AG09309 (cell line): ENCODE measurements at regions not wholly inside any gene's neighbourhood (a gene's known extent, or its start where the extent isn't known, plus 50 kb on each side); places are given as distances from the start of the nearest gene placed in this dataset.

ENCODE experiments used
- DNase-seq: peaks from one replicate; pipeline ENCODE4 v3.0.0-alpha.2; 2010; ENCODE audit warnings: low read depth
- H3K4me3 ChIP-seq: 2 replicates; pipeline ENCODE4 v1.5.1; 2011; ENCODE audit warnings: mild to moderate bottlenecking, low read depth, low read length, moderate library complexity; ENCODE audit not compliant: control insufficient read depth
- CTCF ChIP-seq: IDR thresholded peaks from 2 replicates; pipeline ENCODE4 v1.5.1; 2011; ENCODE audit warnings: mild to moderate bottlenecking, low read depth, low read length, inconsistent platforms; ENCODE audit not compliant: insufficient read depth, control insufficient read depth; ENCODE audit errors: missing control alignments

DNA sequence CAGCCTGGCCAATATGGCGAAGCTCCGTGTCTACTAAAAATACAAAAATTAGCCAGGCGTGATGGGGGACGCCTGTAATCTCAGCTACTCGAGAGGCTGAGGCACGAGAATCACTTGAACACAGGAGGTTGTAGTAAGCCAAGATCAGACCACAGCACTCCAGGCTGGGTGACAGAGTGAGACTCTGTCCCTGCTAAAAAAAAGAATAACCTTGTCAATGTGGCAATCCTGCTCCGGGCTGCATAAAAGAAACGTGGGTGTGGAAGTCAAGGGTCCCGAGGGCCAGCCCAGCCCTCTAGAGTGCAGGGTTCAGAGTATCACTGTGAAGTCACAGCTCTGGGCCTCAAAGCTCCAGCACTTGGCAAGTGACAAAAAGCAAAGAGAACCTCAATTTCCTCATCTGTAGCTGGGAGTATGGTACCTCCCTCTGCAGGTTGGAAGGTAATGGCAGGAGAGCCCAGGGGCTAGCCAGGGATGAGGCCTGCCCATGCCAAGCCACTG, 73.5 kb upstream of the IQSEC1 start:
- no peak overlapping the region for H3K4me3 ChIP-seq
- no peak for TF ChIP-seq CTCF
- DNase-seq: no peak

DNA sequence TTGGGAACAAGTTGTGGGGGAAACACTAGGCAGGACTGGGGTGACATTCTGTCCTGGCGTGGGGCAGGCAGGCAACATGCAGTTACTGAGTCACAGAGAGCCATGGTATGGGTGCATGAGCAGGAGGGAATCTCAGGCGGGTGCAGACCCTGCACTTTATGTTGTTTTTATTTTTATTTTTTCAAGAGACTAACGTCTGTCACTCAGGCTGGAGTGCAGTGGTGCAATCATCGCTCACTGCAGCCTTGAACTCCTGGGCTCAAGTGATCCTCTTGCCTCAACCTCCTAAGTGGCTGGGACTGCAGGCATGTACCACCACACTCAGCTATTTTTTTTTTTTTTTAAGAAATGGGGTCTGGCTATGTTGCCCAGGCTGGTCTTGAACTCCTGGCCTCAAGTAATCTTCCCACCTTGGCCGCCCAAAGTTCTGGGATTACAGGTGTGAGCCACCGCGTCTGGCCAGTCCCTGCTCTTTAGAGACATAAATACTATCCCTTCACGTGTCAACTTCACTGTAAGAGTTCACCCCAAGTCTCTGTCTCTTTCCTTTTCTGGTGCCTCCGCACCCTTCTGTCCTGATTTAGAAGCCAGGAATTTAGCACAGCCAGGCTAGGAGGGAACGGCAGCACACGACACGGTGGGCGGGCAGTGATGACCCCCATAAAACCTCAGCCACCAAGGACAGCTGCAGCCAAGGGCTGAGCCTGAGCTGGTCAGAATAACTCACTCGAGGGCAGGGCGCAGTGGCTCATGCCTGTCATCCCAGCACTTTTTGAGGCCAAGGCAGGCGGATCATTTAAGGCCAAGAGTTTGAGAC, 72.8 kb upstream of the IQSEC1 start:
- no peak for DNase-seq
- no peak overlapping the region for H3K4me3 ChIP-seq
- no peak for TF ChIP-seq CTCF

- DNase-seq: no peak
- no peak overlapping the region for H3K4me3 ChIP-seq
- no peak for TF ChIP-seq CTCF
These were observed 72.0 kb upstream of the IQSEC1 start for GRCh38 chr3:13145131-13145825.

DNA sequence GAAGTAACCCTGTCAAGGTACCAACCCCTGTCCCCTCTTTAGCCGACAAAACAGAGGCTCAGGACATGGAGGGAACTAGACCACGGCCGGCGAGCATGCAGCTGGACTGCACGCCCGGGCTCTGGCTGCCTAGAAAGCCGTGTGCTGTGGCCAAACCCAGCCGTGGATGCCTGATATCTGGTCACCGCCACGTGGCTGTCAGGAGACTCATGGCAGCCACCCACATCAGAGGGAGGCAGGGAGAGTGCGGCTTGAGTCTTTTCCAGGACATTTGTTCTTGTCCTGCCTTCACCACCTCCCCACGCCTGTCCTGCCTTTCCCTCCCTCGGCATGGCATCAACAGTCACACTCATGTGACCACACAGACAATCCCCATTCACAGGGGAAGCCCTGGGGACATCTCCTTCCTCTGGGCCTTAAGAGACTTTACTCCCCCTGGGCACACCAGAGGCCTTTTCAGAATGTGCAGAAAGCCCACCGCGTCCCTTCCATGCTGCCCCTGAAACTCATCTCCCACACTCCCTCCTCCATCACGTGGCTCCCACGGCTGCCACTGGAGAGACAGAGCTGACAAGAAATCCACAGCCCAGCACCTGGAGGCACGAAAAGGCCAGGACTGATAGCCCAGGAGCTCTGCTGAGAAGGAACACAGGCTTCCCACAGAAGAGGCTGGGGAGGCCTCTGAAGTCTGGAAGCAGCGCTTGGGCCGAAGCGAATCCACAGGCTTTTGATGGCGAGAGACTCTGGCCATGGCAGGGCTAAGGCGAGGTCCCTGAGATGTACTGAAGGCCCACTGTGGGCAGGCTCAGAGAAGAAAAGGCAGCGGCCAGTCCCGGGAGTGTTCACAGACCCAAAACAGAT, 71.2 kb upstream of the IQSEC1 start:
- no peak for DNase-seq
- TF ChIP-seq CTCF: no peak
- no peak overlapping the region for H3K4me3 ChIP-seq

GRCh38 chr3:13143381-13144004, 70.3 kb upstream of the IQSEC1 start:
- no peak overlapping the region for H3K4me3 ChIP-seq
- no peak for DNase-seq
- TF ChIP-seq CTCF: no peak
